ENCODE measurements at regions not wholly inside any gene's neighbourhood (a gene's known extent, or its start where the extent isn't known, plus 50 kb on each side); places are given as distances from the start of the nearest gene placed in this dataset.
"Not testable (repeated sequence)": the region's sequence is repeated elsewhere in the genome, so short reads cannot be mapped to it uniquely, and the experiment has no call there.

GRCh38 chr4:17241835-17242234 lies 270.1 kb downstream of the QDPR start:
- DNase-seq (ENCODE audit: low read depth): no peak

GRCh38 chr4:17238633-17239032 lies 273.3 kb downstream of the QDPR start:
- no peak for DNase-seq (ENCODE audit: low read depth)

- no peak for DNase-seq (ENCODE audit: low read depth)
These were observed 275.2 kb downstream of the QDPR start for GRCh38 chr4:17236686-17237085.

- no peak for DNase-seq (ENCODE audit: low read depth)
These were observed 277.2 kb downstream of the QDPR start for GRCh38 chr4:17234678-17235077.

GRCh38 chr4:17232566-17233253 lies 279.2 kb downstream of the QDPR start:
- no peak for DNase-seq (ENCODE audit: low read depth)

GRCh38 chr4:17231880-17232475 lies 279.9 kb downstream of the QDPR start:
- DNase-seq (ENCODE audit: low read depth): not testable (repeated sequence)

GRCh38 chr4:17230727-17231126 lies 281.2 kb downstream of the QDPR start:
- DNase-seq (ENCODE audit: low read depth): no peak

GRCh38 chr4:17220816-17221215 lies 291.1 kb downstream of the QDPR start:
- no peak for DNase-seq (ENCODE audit: low read depth)

- no peak for DNase-seq (ENCODE audit: low read depth)
These were observed 293.1 kb downstream of the QDPR start for GRCh38 chr4:17218786-17219185.

- DNase-seq (ENCODE audit: low read depth): no peak
These were observed 304.8 kb downstream of the QDPR start for GRCh38 chr4:17206829-17207801.

- no peak for DNase-seq (ENCODE audit: low read depth)
These were observed 306.5 kb upstream of the LDB2 start for GRCh38 chr4:17204908-17205307.

GRCh38 chr4:17203797-17204196 lies 305.4 kb upstream of the LDB2 start:
- no peak for DNase-seq (ENCODE audit: low read depth)

GRCh38 chr4:17197070-17197469 lies 298.6 kb upstream of the LDB2 start:
- DNase-seq (ENCODE audit: low read depth): no peak

GRCh38 chr4:17195461-17196275 lies 297.2 kb upstream of the LDB2 start:
- no peak for DNase-seq (ENCODE audit: low read depth)

GRCh38 chr4:17194586-17194985 lies 296.1 kb upstream of the LDB2 start:
- DNase-seq (ENCODE audit: low read depth): no peak

GRCh38 chr4:17189759-17190158 lies 291.3 kb upstream of the LDB2 start:
- DNase-seq (ENCODE audit: low read depth): no peak

- DNase-seq (ENCODE audit: low read depth): no peak
These were observed 290.9 kb upstream of the LDB2 start for GRCh38 chr4:17189401-17189720.

GRCh38 chr4:17188547-17189400 lies 290.3 kb upstream of the LDB2 start:
- no peak for DNase-seq (ENCODE audit: low read depth)

- no peak for DNase-seq (ENCODE audit: low read depth)
These were observed 289.7 kb upstream of the LDB2 start for GRCh38 chr4:17188125-17188524.

- DNase-seq (ENCODE audit: low read depth): no peak
These were observed 288.6 kb upstream of the LDB2 start for GRCh38 chr4:17187003-17187402.

- no peak for DNase-seq (ENCODE audit: low read depth)
These were observed 284.4 kb upstream of the LDB2 start for GRCh38 chr4:17182888-17183287.
